ENCODE measurements at regions not wholly inside any gene's neighbourhood (a gene's known extent, or its start where the extent isn't known, plus 50 kb on each side); places are given as distances from the start of the nearest gene placed in this dataset.

- H3K4me3 ChIP-seq (replicated peaks in 1 of 3): no peak overlapping the region
- whole genome bisulfite sequencing, 2 donors: 84 to 85% methylated on average over 40 of the region's 42 CpGs
- H3K27ac ChIP-seq: no peak overlapping the region
- H3K4me1 ChIP-seq: peaks cover 0 to 4% of the 10 kb centered on the region in 2 donors
- H3K36me3 ChIP-seq: no peaks in the 10 kb centered on the region
- DNase-seq: no peak
- no peak for TF ChIP-seq CTCF (IDR thresholded peaks at IDR 0.05)
- no peak for TF ChIP-seq POLR2A (IDR thresholded peaks at IDR 0.05)
- H3K9me3 ChIP-seq: no peaks in the 10 kb centered on the region
- H3K27me3 ChIP-seq: no peaks in the 10 kb centered on the region
- intact Hi-C loops (cut with DNase I): no loop called here
These were observed 92.6 kb upstream of the ACTRT2 start for GRCh38 chr1:2928366-2929325.

GRCh38 chr1:2929335-2929734 is 91.9 kb upstream of the ACTRT2 start:
- TF ChIP-seq POLR2A (IDR thresholded peaks at IDR 0.05): no peak
- TF ChIP-seq CTCF (IDR thresholded peaks at IDR 0.05): no peak
- WGBS, 2 donors: 85 to 88% methylated on average over 5 of the region's 5 CpGs
- Histone ChIP-seq H3K4me1 (peaks cover 0 to 4% of the 10 kb centered on the region in 2 donors), H3K9me3 (no peaks in the 10 kb centered on the region), H3K36me3 (no peaks in the 10 kb centered on the region), H3K27me3 (no peaks in the 10 kb centered on the region), H3K4me3 (replicated peaks in 1 of 3) (no peak overlapping the region), H3K27ac (no peak overlapping the region)
- no peak for DNase-seq
- intact Hi-C loops (cut with DNase I): no loop called here

- 91% methylated on average over 23 to 40 of the region's 41 CpGs for WGBS, 2 donors
- H3K36me3 ChIP-seq: no peaks in the 10 kb centered on the region
- H3K27ac ChIP-seq: no peak overlapping the region
- H3K4me3 ChIP-seq (replicated peaks in 1 of 3): no peak overlapping the region
- H3K27me3 ChIP-seq: no peaks in the 10 kb centered on the region
- peaks cover 0 to 4% of the 10 kb centered on the region in 2 donors for H3K4me1 ChIP-seq
- intact Hi-C loops (cut with DNase I): no loop called here
- no peaks in the 10 kb centered on the region for H3K9me3 ChIP-seq
- TF ChIP-seq POLR2A (IDR thresholded peaks at IDR 0.05) (no peak), CTCF (IDR thresholded peaks at IDR 0.05) (no peak)
- DNase-seq: no peak
These were observed 91.1 kb upstream of the ACTRT2 start for GRCh38 chr1:2930016-2930815.

- TF ChIP-seq POLR2A (IDR thresholded peaks at IDR 0.05): no peak
- TF ChIP-seq CTCF (IDR thresholded peaks at IDR 0.05): no peak
- peaks cover 0 to under 1% of the 10 kb centered on the region in 2 donors for H3K4me1 ChIP-seq
- H3K27ac ChIP-seq: no peak overlapping the region
- H3K4me3 ChIP-seq (replicated peaks in 1 of 3): no peak overlapping the region
- intact Hi-C loops (cut with DNase I): no loop called here
- H3K27me3 ChIP-seq: no peaks in the 10 kb centered on the region
- 82 to 89% methylated on average over 8 to 26 of the region's 36 CpGs for WGBS, 2 donors
- no peak for DNase-seq
- H3K9me3 ChIP-seq: no peaks in the 10 kb centered on the region
- H3K36me3 ChIP-seq: no peaks in the 10 kb centered on the region
These were observed 90.1 kb upstream of the ACTRT2 start for GRCh38 chr1:2930913-2931723.
